HG03439 (cell line): ENCODE measurements at regions not wholly inside any gene's neighbourhood (a gene's known extent, or its start where the extent isn't known, plus 50 kb on each side); places are given as distances from the start of the nearest gene placed in this dataset.

Experiments used
- ATAC-seq: cut with Tn5 transposase; IDR thresholded peaks from one replicate; pipeline ENCODE4 v1.9.1; 2021; ENCODE audit warnings: mild to moderate bottlenecking, moderate library complexity; ENCODE audit not compliant: unreplicated experiment

DNA sequence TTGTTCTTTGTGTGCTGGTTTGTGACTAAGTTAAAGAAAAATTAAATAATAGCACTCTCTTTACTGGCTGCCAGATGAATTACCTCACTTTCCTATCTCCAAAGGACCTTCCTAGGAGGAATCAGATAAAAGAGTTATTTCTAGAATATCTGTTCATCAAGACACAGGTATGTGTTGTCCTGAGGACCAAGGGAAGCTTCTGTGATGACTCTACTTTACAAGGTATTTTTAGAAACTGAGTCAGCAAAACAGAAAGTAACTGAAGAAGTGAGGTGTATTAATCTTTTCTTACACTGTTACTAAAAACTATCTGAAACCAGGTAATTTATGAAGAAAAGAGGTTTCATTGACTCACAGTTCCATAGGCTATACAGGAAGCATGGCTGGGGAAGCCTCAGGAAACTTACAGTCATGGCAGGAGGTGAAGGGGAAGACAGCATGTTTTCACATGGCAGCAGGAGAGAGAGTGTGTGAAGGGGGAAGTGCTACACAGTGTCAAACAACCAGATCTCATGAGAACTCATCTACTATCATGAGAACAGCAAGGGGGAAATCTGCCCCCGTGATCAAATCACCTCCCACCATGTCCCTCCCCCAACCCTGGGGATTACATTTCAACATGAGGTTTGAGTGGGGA is 189.2 kb upstream of the DMAC1 start:
- no peak for ATAC-seq

DNA sequence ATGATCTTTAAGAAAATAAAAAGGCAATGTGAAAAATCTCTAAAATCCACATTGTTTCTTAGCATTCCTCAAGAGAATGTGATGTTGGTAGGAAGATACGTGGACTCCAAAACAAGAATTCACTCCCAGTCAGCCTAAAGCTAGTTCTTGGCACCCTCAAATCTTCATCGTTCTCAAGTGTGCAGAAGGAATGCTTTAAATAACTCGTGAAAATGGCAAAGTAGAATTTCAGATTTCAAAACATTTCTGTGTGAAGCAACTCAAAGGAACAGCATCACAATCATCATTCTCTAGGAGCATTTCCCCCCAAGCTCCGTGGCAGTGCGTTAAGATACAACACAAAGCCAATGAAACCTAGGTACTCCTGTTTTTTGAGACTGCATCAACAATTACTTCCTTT is 185.1 kb upstream of the DMAC1 start:
- ATAC-seq = no peak

DNA sequence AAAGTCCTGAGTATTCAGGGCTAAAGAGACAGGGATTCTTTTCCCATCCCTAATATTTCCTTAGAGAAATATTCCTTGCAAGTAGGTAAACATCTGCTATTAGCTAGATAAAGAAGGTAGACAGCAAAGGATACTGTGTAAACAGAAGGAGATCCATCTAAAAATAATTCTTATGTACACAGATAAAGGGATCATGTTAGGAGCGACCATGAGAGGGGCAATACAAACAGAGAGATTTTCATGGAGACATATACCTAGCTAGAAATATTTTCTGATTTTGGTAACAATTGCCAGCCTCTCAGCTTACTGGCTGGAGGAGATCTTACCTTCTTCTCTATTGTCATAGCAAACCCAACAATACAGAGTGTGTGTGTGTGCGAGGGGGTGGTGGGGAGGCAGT is 184.6 kb upstream of the DMAC1 start:
- ATAC-seq = no peak

DNA sequence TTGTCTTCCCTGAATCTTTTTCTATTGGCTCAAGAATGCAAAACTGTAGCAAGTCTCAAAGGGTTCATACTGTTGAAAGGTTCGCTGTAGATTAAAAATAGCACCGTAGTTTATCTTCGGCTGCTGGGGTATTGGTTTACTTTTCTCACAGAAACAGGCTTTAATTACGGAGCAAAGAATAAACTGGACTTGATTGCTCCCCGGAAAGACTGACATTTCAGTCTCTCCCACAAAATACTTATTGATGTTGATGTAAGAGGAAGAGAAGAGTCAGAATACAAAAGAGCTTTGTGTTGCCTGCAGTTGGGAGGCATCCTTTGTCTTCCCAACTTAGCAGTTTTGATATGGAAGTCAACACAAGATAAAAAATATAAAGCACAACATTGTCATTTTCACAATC is 183.9 kb upstream of the DMAC1 start:
- no peak for ATAC-seq

DNA sequence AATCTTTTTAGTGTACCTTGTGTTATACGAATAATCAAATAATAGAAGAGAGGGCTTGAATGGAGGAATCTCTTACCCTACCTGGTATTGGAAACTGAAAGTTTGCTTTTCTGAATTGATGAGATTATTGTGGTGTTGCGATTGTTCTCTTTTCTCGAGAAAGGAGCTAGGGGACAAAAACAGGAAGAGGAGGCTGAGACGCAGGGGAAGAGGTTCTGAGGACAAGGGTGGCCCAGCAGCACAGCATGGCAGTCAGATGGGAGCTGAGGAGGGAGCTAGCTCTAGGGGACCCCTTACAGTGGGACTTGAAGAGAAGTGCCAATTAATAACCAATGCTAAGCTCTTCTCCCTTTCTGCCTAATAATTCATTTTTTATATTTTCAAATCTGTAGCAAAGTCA is 183.3 kb upstream of the DMAC1 start:
- ATAC-seq = no peak

DNA sequence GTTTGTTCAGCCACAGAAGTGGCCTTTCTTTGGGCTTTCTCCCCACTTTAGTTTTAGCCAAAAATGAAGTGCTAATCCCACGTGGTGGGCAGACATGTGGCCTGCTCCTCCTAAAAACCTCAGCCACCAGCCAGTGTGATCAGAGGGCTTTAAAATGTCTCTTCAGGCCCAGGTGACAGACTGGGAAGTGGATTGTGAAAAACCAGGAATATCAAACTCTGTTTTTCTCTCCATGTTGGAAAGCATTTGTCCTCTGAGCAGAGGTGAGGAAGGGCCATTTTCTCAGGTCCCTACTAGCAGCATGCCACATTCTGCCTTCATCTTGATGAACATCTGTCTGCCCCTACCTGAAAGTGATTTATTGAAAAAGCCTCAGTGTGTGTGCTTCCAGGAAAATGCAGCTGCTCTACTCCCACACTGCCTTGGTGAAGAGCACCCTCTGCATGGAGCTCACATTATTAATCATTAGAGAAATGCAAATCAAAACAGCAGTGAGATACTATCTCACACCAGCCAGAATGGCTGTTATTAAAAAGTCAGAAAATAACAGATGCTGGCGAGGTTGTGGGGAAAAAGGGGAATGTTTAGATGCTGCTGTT is 181.2 kb upstream of the DMAC1 start:
- ATAC-seq = no peak

DNA sequence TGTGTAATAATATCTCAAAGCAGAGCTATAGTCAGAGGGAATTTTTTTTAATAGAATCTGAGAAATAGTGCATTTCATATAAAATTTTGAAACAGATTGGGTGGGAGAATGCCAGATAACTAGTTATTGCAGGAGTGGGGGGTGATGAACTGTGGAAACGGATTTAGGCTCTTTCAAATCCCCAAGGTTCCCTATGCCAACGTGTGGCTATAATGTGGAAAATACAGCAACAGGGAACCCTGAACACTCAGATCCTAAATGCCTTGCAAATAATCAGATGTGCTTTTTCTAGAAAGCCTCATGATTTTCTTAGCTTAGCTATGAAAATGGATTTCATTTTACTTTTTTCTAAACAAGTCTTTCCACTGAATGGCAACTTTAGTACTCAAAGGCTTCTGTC is 180.5 kb upstream of the DMAC1 start:
- no peak for ATAC-seq

DNA sequence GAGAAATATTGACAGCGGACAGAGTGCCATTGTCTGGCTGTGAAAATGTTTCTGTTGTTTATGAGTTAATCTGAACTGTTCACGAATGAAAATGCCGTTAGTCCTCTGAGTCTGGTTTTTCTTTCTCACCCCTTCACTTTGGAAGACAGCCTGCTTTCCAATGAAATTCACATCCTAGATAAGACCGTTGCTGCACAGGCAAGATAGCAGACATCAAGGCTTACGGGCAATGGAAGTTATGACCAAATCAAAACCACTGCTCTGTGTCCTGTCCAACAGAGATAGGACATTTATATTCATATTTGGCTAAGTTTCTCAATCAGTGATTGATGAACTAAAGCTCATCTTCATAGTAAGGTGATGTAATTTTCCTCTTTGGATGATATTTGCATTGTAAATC is 180.0 kb upstream of the DMAC1 start:
- no peak for ATAC-seq

DNA sequence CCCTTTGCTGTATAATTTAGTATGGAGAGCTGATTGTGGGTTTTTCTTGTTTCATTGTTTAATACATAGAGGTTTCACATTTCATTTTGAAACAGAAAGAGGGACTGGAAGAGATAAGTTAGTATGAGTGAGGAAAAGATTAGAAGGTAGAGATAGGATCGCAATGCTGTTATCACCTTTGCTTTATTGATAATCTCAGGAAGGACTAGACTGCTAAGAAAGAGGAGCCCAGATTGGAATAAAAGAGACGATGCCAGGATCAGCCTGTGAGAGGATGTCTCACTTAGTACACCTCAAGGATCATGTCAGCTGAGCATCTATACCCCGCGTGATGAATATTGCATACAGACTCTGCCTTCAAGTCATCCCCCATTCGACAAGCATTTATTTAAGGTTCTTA is 178.0 kb upstream of the DMAC1 start:
- ATAC-seq = no peak

DNA sequence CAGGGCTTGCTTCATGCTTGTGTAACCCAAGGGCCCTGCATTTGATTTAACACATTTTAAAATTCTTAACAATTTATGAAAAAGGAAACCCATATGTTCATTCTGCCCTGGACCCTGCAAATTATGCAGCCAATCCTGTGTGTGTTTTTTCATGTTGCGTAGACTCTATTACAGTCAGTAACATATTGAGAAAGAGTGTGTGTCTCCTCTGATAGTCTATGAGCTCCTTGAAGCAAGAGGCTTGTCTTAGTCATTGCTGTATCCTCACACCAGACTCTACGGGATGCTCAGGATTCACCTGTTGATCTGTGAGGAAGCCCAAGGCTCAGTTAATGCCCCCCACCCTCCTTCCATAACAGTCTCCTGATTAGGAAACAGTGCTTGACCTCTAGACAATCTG is 177.3 kb upstream of the DMAC1 start:
- ATAC-seq = no peak

DNA sequence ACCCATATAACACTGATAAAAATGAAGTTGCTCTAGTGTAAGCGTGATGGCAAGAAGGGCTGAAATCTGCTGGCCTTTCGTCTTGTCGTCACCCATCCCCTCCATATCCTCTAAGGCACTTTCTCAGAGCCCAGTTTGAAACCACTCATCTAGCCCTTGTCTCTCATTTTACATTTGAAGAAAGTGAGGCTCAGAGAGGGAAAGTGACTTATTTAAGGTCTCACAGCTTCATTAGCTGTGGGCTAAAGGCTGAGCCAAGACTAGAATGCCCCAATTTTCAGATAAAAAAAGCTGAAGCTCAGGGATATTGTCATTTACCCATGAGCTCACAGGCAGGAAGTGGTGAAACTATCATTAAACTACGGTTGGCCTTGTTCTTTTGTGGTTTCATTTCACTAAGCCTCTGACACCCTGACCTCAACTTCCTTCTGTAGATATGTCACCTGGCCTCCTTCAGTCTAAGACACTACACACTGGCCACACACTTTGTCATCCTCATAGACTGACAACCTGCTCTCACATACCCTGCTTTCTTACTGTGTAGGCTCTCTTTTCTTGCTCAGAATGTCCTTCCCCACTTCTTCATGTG is 176.7 kb upstream of the DMAC1 start:
- peak; percentile 99 for ATAC-seq

DNA sequence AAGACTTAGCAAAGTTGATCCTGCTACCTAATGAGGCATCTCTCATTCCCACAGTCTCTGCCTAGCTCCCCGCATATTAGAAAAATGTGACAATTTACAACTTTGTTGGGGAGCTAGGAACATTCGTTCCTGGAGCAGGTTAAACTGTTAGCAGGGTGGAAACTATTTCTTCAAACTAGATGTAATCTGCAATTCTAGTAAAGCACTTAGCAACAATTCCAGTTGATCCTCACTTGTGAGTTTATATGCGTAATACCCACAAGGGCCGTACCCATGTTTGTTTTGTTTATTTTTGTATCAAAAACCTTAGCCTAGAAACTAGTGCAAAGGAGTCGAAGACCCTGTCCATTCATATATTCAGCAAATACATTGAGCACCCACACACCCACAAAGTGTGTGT is 175.8 kb upstream of the DMAC1 start:
- ATAC-seq = no peak

DNA sequence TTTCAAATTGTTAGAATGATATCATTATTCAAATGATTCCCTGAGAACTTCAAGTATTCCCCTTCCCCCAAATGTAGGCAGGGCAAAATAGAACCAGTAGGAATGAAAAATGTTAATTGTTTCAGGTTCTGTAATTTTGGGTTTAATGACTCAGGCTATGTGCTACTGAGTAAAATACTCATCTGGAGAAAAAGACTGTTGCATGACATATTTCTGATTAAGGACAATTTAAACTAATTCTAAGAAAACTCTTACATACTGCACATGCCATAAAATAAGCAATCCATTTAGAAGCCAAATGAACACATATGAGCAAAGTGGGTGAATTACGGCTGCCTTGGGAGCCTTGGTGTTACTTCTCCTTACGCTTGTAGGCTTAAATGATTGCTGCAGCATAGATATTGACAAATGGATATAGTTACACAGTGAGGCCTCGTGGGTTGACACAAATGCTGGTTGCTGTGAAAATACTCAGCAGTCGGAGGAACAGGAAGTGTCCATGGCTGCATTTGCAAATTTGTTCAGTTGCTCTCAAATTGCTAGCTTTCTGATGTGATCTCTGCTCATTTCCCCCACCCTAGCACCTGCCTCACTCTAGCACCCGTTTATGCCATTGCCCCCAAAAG is 174.9 kb upstream of the DMAC1 start:
- no peak for ATAC-seq

DNA sequence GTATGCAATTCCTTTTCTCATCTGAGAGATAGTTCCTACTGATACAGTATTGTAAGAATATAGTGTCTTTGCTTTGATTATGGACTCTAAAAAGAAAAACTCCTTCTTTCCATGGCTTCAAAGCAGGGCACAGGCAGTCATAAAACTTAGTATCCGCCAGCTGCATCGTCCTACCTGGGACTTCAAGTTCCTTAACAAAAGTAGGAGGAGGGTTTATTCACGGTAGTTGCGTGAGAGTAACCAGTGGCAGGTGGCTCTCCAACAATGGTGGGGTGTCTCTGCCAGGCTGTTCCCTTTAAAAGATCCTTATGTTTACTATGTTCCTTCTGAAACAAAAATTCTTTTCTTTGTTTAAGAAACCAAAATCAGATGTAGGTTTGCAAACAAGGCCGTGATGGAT is 173.5 kb upstream of the DMAC1 start:
- no peak for ATAC-seq

DNA sequence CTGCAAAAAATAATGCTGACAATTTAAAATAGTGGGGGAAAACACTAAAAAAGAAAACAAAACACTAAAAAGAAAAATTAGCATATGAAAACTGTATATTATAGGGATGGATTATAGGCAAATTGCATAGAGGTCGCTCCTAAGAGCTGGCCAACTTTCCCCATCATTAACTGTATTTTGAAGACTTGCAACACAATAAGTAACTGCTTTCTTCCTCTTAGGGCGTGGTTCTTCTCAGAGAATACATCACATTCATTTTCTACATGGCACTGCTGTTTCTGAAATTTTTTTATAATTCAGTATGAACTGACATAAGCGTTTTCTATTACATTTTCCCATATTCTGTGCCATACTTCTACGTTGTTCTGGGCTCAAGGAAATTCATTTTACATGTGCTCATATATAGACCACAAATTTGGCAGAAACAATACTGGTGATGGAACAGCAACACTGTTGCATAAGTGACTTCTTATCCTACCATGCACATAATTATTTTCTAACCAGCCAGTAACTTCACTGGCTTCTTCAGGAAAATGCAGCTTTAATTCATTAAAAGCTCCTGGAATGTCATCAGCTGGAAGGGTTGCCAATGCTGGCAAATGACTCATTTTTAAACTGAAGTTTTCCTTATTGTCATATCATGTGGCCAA is 171.2 kb upstream of the DMAC1 start:
- no peak for ATAC-seq

DNA sequence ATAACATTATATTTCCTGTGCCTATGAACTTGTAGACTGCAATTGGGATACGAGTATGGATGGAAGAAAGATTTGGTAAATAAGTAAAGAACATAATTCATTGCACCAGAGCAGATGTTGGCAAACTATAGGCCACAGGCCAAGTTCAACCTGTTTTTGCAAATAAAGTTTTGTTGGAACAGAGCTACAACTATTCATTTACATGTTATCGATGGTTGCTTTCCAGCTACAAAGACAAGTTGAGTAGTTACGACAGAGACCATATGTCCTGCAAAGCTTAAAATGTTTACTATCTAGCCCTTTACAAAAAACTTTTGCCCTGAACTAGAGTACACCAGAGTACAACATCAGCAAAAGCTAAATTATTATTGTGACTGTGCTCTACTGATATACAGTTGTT is 169.1 kb upstream of the DMAC1 start:
- no peak for ATAC-seq

DNA sequence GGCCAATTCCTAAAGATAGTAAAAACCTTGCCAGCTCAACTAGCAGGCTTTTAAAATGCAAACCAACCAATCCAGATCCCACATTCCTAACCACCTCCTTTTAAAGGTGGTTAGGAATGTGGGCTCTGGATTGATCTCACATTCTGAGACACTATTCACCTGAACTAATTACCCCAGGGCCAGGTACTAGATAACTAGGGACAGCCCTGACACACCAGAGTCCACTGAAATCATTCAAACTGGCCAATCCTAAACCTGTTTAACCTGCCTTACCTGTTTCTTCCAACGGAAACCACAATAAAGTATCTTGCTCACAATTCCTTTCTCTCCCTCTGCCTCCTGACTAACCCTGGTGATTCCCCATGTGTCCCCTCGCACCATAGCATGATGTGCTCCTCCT is 168.3 kb upstream of the DMAC1 start:
- no peak for ATAC-seq

DNA sequence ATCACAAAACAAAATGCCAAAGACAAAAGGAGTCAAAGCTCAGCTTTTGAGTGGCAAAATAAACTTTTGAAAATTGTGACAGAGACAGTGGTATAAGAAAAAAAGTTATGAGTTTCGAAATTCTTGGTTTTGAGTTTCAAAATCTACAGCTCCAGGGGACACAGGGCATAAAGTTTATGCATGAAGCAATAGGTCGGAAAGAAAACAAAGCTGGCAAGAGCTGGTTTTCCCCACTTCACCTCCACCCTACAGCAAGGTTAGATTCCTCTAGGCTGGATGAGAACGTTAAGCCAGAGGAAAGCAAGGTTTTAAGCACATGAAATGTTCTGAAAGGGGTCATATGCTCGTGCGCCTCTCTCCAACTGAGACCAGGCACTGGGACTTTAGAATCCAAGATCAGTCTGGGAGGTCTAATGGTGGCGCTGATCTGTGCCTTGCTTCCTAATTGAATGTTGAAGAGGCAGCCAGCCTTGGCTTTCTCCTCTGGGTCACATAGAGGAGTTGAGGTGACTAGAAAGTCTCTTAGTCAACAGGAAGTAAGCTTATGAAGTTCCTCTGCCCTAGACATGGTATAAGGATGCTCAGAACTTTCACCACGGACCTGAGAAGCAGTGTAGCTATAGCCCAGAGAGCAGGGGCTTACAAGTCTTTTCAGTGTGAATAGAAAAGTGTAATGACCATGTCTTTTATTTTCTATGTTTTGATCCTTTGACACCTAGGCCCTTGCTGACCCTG is 167.7 kb upstream of the DMAC1 start:
- ATAC-seq = no peak

DNA sequence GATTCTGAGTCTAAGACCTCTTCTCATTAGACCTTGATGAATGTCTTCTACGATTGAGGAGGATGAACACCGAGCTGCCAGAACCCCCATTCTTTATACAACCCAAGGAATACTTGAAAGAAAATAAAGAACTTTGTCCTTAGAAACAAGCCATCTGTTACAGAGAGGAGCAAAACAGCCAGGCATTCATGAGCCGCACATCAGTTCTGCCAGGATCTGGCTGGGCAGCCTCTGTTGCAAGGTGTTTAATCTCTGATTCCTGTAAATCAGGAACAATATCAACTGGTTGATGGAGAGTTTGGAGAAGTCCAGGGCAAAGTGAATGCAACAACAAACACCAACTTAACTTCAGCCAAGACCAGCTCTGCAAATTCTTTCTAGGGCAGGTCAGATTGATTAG is 165.5 kb upstream of the DMAC1 start:
- no peak for ATAC-seq

DNA sequence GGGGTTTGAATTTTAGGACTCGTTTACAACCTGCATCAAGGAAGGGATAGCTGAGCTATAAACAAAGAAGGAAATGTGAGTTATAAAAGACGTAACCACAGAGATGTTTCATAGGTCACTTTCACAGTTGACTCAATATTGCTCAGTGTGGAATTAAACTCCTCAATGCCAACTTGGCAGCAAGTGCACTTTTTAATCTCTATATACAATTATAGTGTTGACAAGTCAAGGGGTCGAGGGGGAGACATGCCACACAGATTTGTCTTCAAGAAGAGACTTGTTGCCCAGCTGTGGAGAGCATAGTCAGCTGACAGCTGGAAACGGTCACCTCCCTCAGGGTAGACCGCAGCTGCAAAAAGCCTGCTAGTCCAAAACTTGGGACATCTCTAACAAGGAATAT is 163.4 kb upstream of the DMAC1 start:
- no peak for ATAC-seq

DNA sequence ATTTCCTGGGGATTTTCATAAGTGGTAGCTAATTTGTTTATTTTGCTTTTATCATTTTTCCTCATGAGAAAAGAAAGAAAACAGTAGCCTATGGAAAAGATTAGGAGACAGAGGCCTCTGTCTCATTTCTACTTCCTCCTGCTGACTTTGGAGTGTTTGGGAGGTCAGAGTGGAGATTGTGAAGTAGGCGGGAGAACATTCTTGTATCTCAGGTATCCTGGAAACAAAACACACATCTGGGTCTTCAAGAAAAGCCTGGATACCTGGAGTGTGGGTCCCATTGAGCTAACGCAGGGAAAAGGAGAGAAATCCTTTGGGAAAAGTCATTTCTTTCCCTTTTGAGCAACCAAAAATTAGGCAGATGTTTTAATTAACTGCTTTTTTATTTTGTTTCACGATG is 161.5 kb upstream of the DMAC1 start:
- ATAC-seq = no peak
